NCI-H1105 treated with DMSO at 0.1 percent for 48 hours (cell line): ENCODE measurements at regions not wholly inside any gene's neighbourhood (a gene's known extent, or its start where the extent isn't known, plus 50 kb on each side); places are given as distances from the start of the nearest gene placed in this dataset.

Experiments used
- DNase-seq: peaks from one replicate; lab custom pipeline; 2025; lab: John Stamatoyannopoulos, UW

DNA sequence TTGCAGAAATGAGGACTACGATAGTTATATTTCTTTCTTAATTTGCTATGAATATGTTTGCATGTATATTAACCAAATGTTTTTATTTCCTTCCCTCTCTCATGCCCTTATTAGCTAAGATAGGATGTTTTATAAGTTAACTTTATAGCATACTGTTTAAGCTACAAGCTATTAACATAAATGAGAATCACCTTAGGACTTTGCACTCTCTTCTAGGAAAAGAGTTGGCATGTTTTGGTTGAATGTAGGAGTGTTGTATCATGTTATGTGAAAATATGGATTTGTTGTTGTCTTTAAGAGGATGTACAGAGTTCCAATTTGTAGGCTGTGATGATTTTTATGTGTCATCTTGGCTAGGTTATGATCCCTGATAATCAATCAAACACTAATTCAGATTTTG is 467.4 kb upstream of the SETBP1 start:
- DNase-seq = no peak

DNA sequence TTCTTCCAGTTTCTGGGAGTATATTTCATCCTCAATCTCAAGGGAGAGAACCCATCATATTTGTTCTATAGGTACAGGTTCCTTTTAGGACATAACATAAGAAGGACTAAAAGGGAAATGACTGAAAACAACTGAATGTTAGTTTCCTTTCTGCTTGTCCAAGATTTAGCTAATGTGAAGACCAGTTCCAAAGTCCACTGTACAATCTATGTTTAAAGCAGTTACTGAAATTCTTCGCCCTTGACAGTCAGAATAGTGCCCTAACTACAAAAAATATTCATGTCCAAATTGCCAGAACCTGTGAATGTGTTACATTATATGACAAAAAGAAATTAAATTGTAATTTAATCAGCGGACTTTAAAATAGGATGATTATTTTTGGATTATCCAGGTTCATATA is 466.3 kb upstream of the SETBP1 start:
- DNase-seq = no peak

DNA sequence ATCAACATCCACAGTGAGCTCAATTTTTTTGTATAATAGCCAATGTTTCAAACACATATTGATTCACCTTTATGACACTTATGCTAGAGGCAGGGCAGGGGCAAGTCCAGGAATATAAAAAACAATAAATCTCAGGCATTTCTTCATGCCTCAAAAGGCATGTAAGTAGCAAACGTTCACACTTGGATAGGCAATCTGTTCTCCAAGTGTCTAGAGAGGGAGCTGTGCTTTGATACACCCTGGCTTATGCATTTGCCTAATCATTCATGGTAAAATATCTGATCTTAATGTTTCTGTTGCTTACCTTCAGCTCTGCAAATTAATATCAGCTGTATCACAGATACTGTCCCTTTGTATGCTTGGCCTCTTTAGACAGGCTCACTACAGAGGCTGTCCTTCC is 464.5 kb upstream of the SETBP1 start:
- DNase-seq = no peak

GRCh38 chr18:44227501-44227900 is 453.2 kb upstream of the SETBP1 start:
- no peak for DNase-seq

- peak; percentile 33 for DNase-seq
These were observed 451.0 kb upstream of the SETBP1 start for GRCh38 chr18:44229693-44230108.

GRCh38 chr18:44231936-44232335 is 448.8 kb upstream of the SETBP1 start:
- no peak for DNase-seq

GRCh38 chr18:44232500-44232899 is 448.2 kb upstream of the SETBP1 start:
- no peak for DNase-seq

DNA sequence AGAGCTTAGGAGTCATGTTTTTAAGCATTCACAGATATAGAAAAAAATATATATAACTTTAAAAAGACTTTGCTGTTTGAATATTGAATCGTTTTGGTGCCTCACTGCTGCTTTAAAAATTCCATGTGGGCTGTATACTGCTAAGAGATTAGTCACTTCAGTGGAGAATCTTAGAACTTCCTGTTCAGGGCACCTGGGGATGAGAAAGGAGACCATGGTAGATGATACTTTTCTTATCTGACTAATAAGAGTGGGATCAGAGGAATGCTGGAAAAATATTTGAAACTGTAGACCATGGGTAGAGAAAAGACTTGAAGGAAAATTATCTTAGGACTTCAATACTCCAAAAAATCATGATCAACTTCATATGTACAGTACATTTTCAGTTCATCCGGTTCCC is 442.2 kb upstream of the SETBP1 start:
- DNase-seq = no peak

DNA sequence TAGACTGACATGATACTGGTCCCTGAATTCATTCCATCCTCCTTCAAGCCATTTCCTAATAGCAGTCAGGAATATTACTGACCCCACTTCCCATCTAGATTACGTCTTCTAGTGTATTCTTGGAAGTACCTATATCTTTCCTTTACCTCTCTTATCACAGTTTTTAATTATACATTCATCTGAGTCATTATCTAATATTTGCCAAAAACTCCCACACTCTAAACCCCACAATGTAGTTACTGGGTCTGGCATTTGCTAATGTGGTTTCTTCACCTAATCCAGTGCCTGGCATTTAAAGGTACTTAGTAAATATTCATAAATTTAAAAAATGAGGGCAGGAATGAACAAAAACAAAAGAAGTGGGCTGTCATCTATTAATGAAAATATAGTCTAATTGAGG is 441.8 kb upstream of the SETBP1 start:
- no peak for DNase-seq

- DNase-seq = no peak
These were observed 439.7 kb upstream of the SETBP1 start for GRCh38 chr18:44241020-44241419.

GRCh38 chr18:44245019-44245418 is 435.7 kb upstream of the SETBP1 start:
- DNase-seq = no peak

- no peak for DNase-seq
These were observed 434.7 kb upstream of the SETBP1 start for GRCh38 chr18:44246001-44246400.

GRCh38 chr18:44258086-44258485 is 422.6 kb upstream of the SETBP1 start:
- DNase-seq = no peak

GRCh38 chr18:44258576-44258975 is 422.1 kb upstream of the SETBP1 start:
- no peak for DNase-seq

GRCh38 chr18:44259610-44260009 is 421.1 kb upstream of the SETBP1 start:
- no peak for DNase-seq

- DNase-seq = no peak
These were observed 415.3 kb upstream of the SETBP1 start for GRCh38 chr18:44265437-44265836.

DNA sequence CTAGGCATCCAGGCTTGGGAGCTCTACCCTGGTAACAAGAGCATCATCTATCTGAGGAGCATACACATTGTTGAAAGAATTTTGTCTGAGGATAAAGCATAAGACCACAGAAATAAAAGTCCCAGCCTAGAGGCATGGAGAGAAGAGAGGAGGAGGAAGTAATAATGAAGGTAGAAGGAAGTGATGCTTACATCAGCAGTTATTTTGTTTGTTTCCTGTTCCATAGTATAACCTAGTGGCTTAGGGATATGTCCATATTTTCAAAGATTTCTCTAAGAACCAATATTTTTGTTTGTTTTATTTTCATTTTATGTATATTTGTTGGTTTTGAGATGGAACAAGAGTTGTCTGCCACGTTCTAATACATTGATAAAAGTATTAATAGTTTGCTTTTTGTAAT is 407.4 kb upstream of the SETBP1 start:
- no peak for DNase-seq

DNA sequence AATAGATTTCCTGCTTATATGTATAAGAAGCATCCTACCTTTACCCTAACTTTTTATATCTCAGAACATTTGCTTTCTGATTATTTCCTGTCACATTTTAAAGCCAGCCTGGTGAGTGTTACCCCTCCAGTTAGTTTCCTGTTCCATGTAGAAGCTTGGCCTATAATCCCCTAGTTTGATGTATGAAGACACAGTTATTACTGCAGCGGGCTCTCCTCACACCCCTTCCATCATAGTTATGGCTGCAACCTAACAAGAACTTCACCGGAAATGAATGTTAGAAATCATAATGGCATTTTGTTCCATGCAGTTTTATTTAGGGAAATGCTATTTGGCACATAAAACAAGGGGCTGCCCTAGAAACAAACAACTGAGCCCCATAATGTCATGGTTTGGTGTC is 400.2 kb upstream of the SETBP1 start:
- DNase-seq = no peak

GRCh38 chr18:44286049-44286448 is 394.6 kb upstream of the SETBP1 start:
- no peak for DNase-seq

- no peak for DNase-seq
These were observed 390.2 kb upstream of the SETBP1 start for GRCh38 chr18:44290366-44290977.

DNA sequence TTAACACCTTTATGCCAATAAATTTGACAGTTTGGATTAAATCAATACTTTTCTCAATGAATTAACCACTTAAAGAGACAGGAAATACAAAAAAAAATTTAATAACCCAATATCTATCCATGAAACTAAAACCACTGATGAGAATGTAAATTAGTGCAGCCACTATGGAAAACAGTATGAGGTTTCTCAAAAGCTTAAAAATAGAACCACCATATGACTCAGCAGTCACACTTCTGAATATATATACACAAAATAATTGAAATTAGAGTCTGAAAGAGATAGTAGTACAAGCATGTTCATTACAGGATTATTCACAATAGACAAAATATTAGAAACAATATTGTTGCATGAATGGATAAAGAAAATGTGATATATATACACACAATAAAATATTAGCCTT is 382.1 kb upstream of the SETBP1 start:
- DNase-seq = no peak

DNA sequence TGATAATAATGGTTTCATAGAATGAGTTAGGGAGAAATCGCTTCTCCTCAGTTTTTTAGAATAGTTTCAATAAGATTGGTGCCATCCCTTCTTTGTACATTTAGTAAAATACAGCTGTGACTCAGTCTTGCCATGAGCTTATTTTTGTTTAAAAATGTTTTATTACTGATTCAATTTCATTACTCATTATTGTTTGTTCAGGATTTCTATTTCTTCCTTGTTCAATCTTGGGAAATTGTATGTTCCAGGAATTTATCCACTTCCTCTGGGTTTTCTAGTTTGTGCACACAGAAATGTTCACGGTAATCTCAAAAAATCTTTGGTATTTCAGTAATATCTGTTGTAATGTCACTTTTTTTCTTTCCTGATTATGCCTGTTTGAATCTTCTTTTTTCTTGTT is 371.5 kb upstream of the SETBP1 start:
- no peak for DNase-seq

DNA sequence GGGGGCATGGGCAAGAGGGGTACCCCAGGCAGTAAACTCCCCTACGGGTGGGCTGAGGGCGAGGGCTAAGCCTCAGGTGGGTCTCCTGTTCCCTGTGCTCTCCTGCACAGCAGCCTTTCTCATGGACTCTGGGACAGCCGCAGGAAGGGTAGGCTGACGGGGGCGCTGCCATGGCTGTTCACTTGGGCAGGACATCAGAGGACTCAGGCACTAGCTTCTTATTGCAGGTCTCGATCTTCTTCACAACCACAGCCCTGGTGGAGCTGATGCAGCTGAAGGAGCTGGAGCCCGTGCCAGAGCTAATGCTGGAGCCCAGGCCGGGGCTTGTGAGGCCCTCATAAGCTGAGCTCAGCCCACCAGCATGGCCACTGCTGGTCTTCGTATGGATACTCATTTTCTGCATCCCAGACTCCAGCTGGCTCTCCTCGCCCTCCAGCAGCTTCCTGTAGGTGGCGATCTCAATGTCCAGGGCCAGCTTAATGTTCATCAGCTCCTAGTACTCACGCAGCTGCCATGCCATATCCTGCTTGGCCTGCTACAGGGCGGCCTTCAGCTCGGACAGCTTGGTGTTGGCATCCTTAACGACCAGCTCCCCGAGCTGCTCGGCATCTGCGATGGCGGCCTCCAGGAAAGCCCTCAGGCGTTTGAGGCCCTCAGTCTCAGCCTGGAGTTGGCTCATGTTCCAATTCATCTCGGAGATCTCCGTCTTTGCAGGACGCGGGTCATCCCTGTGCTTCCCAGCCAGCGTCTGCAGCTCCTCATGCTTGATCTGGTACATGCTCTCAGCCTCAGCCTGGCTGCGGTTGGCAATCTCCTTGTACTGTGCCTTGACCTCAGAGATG is 359.8 kb upstream of the SETBP1 start:
- DNase-seq = no peak
